Transverse colon (tissue), 3 donors: ENCODE measurements at regions not wholly inside any gene's neighbourhood (a gene's known extent, or its start where the extent isn't known, plus 50 kb on each side); places are given as distances from the start of the nearest gene placed in this dataset.

Source experiments
- CTCF ChIP-seq, 5 experiments: fragments of 200-600 bp in 3 of 5; fragments of 450-650 bp in 2 of 5; sonication (generic) in 3 of 5; IDR thresholded peaks; 1 replicate in 2 of 5; 2 replicates in 3 of 5; pipeline ENCODE4 v1.5.1; 2016 to 2017; ENCODE audit warnings: antibody characterized with exemption in 5 of 5, inconsistent platforms in 3 of 5, mild to moderate bottlenecking in 2 of 5, moderate library complexity in 1 of 5
- EP300 ChIP-seq: sonication (generic); formaldehyde crosslinking; IDR thresholded peaks from one replicate; pipeline ENCODE4 v1.6.1; 2017; ENCODE audit warnings: antibody characterized with exemption, low read depth
- POLR2A ChIP-seq: fragments of 450-650 bp; IDR thresholded peaks from one replicate; pipeline ENCODE4 v1.6.1; 2016; ENCODE audit warnings: antibody characterized with exemption, mild to moderate bottlenecking, moderate library complexity

- TF ChIP-seq CTCF (IDR thresholded peaks at IDR 0.05) = no peak
- no peak for TF ChIP-seq POLR2A
- no peak for TF ChIP-seq EP300
These were observed 1520.1 kb upstream of the ZEB2 start for GRCh38 chr2:146040051-146040450.
